ENCODE measurements at regions not wholly inside any gene's neighbourhood (a gene's known extent, or its start where the extent isn't known, plus 50 kb on each side); places are given as distances from the start of the nearest gene placed in this dataset.
"Not testable (repeated sequence)": the region's sequence is repeated elsewhere in the genome, so short reads cannot be mapped to it uniquely, and the experiment has no call there.

DNA sequence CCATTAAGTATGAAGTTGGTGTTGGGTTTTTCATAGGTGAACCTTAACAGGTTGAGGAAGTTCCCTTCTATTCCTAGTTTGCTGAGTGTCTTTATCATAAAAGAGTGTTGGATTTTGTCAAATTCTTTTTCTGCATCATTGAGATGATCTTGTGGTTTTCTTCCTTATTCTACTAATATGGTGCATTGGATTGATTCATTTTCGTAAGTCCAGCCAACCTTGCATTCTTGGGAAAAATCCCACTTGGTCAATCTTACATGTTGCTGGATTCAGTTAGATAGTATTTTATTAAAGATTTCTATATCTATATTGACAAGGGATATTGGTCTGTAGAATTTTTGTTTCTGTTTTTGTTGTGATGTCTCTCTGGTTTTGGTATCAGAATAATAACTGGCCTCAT is 83.7 kb upstream of the C15orf39 start:
- 97% methylated on average over 1 of the region's 1 CpG for WGBS, 2 donors
- intact Hi-C loops (cut with DNase I; ENCODE audit: low total_unique reads): no loop called here
- TF ChIP-seq POLR2A (IDR thresholded peaks at IDR 0.05): no peak
- TF ChIP-seq, protein P1, sequence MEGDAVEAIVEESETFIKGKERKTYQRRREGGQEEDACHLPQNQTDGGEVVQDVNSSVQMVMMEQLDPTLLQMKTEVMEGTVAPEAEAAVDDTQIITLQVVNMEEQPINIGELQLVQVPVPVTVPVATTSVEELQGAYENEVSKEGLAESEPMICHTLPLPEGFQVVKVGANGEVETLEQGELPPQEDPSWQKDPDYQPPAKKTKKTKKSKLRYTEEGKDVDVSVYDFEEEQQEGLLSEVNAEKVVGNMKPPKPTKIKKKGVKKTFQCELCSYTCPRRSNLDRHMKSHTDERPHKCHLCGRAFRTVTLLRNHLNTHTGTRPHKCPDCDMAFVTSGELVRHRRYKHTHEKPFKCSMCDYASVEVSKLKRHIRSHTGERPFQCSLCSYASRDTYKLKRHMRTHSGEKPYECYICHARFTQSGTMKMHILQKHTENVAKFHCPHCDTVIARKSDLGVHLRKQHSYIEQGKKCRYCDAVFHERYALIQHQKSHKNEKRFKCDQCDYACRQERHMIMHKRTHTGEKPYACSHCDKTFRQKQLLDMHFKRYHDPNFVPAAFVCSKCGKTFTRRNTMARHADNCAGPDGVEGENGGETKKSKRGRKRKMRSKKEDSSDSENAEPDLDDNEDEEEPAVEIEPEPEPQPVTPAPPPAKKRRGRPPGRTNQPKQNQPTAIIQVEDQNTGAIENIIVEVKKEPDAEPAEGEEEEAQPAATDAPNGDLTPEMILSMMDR (IDR thresholded peaks at IDR 0.05): no peak
- no peak overlapping the region for H3K4me3 ChIP-seq (ENCODE audit: low read depth, poor library complexity, severe bottlenecking)
- DNase-seq (ENCODE audit: low spot score in 2 of 2): no peak

DNA sequence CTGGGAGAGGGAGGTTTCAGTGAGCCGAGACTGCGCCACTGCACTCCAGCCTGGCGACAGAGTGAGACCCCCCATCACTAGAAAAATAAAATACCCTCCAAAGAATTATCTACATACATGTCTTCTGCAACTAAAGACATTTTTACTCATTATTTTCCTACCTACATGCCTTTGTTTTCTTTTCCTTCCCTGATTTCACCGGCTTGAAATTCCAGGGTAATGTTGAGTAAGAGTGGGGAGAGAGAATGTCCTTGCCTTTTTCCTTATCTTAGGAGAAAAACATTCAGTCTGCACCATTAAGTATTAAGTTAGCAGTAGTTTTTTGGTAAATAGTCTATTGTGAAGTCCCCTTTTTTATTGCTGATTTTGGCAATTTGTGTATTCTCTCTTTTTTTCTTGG is 82.4 kb upstream of the C15orf39 start:
- DNase-seq (ENCODE audit: low spot score in 2 of 2); intact Hi-C loops (cut with DNase I; ENCODE audit: low total_unique reads); H3K4me3 ChIP-seq (ENCODE audit: low read depth, poor library complexity, severe bottlenecking): not testable (repeated sequence)
- WGBS, 2 donors: 81 to 97% methylated on average over 4 of the region's 4 CpGs

DNA sequence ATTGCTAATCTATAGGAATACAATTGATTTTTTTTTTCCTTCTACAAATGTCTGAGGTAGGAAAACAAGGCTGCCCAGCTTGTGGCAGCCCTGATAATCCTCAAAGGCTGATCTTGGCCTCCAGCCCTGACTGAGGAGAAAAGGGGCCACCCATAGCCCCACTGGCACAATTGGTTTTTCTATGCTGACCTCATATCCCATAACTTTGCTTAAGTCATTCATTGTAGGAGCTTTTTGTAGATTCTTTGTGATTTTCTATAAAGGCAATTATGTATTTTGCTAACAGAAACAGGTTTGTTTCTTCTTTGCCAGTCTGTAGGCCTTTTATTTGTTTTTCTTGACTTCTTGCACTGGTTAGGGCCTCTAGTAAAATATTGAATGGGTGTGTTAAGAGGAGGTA is 80.2 kb upstream of the C15orf39 start:
- intact Hi-C loops (cut with DNase I; ENCODE audit: low total_unique reads): no loop called here
- no peak for TF ChIP-seq POLR2A (IDR thresholded peaks at IDR 0.05)
- TF ChIP-seq, protein P1 (IDR thresholded peaks at IDR 0.05): no peak
- no peak overlapping the region for H3K4me3 ChIP-seq (ENCODE audit: low read depth, poor library complexity, severe bottlenecking)
- no peak for DNase-seq (ENCODE audit: low spot score in 2 of 2)

DNA sequence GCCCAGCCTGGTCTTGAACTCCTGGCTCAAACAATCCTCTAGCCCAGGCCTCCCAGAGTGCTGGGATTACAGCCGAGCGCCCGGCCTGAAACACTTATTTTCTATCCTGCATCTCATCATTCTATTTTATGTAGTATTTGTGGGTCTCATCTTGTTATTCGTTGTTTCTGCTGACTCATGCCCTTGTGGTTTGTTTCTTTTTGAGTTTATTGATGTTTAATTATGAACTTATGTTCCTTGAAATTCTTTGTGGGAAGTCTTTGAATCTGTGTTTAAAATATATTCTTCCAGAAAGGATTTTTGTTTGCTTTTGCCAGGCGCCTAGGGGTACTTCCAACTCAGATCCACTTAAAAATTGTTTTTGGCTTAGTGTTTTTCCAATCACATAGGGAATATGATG is 78.3 kb upstream of the C15orf39 start:
- H3K4me3 ChIP-seq (ENCODE audit: low read depth, poor library complexity, severe bottlenecking): no peak overlapping the region
- TF ChIP-seq, protein P1 (IDR thresholded peaks at IDR 0.05): no peak
- no peak for TF ChIP-seq POLR2A (IDR thresholded peaks at IDR 0.05)
- intact Hi-C loops (cut with DNase I; ENCODE audit: low total_unique reads): no loop called here
- WGBS, 2 donors: 47 to 51% methylated on average over 5 of the region's 5 CpGs
- peak in 1 of 2 donors; percentile 23 for DNase-seq (ENCODE audit: low spot score in 2 of 2)

DNA sequence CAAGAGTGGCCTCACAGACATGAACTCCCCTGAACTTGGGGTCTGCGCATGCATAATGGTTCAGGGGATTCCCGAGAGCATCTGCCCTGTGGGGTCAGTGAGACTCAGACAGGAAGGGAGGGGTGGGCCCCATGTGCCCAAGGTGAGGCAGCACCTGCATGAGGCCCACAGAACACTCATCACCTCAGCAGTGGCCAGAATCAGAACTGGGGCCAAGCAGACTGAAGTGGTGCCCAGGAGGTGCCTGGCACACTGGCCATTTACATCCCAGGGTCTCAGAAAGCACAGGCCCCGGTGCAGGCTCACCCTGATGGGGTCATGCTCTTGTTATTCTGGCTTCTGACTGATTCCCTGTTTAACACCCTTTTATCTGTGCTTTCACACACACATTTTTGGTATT is 77.4 kb upstream of the C15orf39 start:
- WGBS, 2 donors: 73 to 82% methylated on average over 3 of the region's 3 CpGs
- DNase-seq (ENCODE audit: low spot score in 2 of 2): peak in 1 of 2 donors; percentile 74
- intact Hi-C loops (cut with DNase I; ENCODE audit: low total_unique reads); H3K4me3 ChIP-seq (ENCODE audit: low read depth, poor library complexity, severe bottlenecking): not testable (repeated sequence)

DNA sequence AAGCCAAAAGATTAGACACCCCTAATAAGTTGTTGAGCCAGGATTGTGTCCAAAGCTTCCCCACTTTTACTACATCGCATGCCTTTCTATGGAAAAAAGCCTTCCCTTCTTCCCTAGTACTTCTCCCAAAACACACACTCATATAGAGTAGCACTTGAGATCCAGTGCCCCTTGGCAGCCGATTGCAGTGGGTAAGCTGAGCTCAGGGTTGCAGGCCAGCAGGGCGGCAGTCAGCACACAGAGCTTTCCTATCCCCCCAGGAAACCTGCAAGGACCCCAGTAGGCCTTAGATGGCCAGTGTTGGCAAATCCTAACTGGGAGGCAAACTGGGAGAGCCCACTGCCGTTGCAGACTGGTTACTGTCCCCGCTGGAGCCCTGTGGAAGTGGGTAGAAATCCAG is 75.7 kb upstream of the C15orf39 start:
- DNase-seq (ENCODE audit: low spot score in 2 of 2): peak in 1 of 2 donors; percentile 39
- no peak for TF ChIP-seq POLR2A (IDR thresholded peaks at IDR 0.05)
- TF ChIP-seq, protein P1 (IDR thresholded peaks at IDR 0.05): no peak
- WGBS, 2 donors: 96 to 99% methylated on average over 4 of the region's 5 CpGs
- no peak overlapping the region for H3K4me3 ChIP-seq (ENCODE audit: low read depth, poor library complexity, severe bottlenecking)
- intact Hi-C loops (cut with DNase I; ENCODE audit: low total_unique reads): no loop called here

DNA sequence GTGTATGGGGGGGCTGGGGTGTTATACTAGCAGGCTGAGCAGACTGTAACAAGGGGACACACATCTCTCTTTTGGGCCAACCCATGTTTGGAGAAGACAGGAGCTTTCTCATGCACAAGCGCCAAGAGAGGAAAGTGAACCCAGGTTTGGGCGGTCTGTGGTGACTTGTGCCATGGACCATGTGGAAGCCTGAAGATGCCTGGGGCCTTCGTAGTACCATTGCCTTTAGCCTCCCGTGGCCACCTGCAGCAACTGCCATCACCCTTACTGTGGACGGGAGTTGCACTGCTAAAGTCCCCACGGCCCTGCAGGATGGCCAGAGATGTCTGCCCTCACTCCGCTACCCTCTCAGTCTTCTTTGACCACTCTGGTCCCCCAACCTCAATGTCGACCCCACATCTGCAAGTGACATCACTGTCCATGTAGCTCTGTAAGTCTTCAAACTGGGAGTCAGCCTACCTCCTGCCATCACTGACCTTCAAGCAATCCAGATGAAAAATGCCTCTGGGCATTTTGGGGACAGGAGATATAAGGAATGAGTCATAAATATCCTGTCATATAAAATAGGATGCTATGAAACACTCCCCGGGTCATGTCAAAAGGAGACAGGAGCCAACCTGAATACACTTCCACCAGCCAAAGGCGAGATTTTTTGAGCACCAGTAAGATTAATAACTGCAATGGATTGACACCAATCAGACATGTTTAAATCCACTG is 74.7 kb upstream of the C15orf39 start:
- DNase-seq (ENCODE audit: low spot score in 2 of 2): peak in 1 of 2 donors; percentile 14
- no peak overlapping the region for H3K4me3 ChIP-seq (ENCODE audit: low read depth, poor library complexity, severe bottlenecking)
- intact Hi-C loops (cut with DNase I; ENCODE audit: low total_unique reads): no loop called here
- 92% methylated on average over 10 of the region's 10 CpGs for WGBS, 2 donors
- TF ChIP-seq, protein P1 (IDR thresholded peaks at IDR 0.05): no peak
- no peak for TF ChIP-seq POLR2A (IDR thresholded peaks at IDR 0.05)

Data from lower leg skin (tissue), 4 donors.